ENCODE measurements at regions not wholly inside any gene's neighbourhood (a gene's known extent, or its start where the extent isn't known, plus 50 kb on each side); places are given as distances from the start of the nearest gene placed in this dataset.

- DNase-seq (ENCODE audit: low spot score) (no peak), ATAC-seq (no peak)
Measured at GRCh38 chr16:88295671-88296436, 86.9 kb upstream of the ZNF469 start.

DNA sequence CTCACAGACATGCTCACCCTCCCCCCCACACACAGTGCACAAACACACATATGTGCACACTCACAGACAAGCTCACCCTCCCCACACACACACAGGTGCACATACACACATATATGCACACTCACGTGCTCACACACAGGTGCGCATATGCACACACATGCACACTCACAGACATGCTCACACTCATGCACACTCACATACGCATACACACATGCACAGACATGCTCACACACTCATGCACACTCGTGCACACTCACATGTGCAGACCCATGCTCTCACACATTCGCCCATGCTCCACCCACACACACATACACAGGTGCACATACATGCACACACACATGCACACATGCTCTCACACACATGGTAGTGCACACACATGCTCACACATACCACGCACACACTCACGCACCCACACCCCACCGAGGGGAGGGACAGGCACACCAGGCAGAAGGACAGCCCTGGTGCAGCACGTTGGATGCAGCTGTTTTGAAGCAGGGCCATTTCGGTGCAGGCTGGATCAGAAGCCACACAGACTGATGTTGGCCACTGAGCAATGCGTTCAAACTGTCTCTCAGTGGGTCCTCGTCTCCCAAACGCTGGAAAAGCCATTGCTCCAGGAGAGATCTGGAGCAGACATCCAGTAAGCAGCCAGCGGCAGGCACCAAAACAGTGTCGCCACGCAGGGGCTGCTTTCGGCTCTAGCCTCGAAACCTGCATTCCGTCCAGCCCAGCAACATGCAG lies 86.2 kb upstream of the ZNF469 start:
- ATAC-seq (no peak), DNase-seq (ENCODE audit: low spot score) (no peak)

DNA sequence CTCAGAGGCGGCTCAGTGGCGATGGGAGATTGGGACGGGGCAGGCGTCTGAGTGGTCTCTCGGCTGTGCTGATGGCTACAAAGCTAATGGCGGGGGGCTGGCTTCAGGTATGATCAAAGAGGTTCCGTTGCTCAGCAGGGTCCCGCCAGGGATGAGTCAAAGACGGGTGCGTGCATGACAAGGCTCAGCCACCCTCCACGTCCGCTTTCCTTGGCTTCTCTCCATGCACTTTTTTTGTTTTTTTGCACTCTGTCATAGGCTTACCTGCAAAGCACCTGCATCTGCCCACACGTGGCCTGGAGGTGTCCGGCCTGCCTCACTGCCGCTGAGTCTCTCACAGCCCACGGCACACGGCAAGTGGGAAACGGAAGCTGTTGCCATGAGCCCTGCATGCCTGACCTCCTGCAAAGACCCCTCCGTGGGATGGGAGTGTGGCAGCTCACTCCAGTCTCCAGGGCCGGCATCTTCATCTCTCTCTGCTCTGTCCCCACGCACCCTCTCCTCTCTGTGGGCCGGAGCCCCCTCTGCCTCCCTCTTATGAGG lies 85.5 kb upstream of the ZNF469 start:
- DNase-seq (ENCODE audit: low spot score) (no peak), ATAC-seq (no peak)

- no peak for DNase-seq (ENCODE audit: low spot score)
- no peak for ATAC-seq
Measured at GRCh38 chr16:88298181-88298832, 84.5 kb upstream of the ZNF469 start.

DNA sequence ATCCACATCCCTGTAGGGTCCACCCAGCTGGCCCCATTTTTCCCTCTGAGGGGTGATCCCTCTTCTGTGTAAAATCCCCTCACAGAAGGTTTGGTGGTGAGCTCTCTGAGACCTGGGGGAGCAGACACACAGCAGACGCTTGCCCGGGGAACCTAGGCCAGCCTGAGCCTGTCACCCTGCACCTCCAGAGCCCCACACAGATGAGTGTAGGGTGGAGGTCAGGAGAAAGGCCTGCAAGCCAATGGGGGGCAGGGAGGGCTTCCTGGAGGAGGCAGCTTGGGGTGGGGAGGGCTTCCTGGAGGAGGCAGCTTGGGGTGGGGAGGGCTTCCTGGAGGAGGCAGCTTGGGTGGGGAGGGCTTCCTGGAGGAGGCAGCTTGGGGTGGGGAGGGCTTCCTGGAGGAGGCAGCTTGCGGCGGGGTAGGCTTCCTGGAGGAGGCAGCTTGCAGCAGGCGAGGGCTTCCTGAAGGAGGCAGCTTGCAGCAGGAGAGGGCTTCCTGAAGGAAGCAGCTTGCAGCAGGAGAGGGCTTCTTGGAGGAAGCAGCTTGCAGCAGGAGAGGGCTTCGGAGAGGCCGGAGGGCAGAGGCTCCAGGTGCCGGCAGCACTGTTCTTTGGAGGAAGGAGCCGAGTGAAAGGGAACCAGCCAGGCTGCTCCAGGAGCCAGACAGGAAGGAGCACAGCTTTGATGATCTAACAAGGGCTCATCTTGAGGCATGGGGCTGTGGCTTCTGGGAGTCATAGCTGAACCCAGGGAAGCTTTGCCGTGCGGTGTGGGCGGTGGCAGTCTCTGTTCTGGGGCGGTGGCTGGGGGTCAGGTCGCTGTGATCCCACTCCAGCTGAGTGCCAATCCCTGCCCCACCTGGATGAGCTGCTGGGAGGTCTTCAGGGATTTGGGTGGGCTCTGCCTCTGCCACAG lies 83.7 kb upstream of the ZNF469 start:
- DNase-seq (ENCODE audit: low spot score): no peak
- no peak for ATAC-seq

- no peak for DNase-seq (ENCODE audit: low spot score)
Measured at GRCh38 chr16:88299751-88300462, 82.9 kb upstream of the ZNF469 start.

DNA sequence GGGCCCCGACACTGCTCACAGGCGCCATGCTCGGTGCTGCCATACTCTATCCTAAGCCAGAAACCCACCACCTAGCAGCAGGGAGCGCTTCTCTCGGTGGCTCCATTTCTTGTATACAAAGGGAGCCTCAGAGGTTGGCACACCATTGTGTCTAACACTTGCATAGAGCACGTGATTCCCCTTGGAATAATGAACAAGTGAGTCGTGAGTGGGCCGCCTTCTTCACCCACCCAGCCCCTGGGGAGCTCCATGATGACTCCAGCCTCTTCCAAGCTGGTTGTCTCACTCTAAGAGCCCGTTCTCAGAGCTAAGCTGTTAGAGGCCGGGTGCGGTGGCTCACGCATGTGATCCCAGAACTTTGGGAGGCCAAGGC lies 82.3 kb upstream of the ZNF469 start:
- no peak for DNase-seq (ENCODE audit: low spot score)
- no peak for ATAC-seq

More at GRCh38 chr16:88299751-88300462, 82.9 kb upstream of the ZNF469 start:
- ATAC-seq: no peak

GRCh38 chr16:88301431-88301830 lies 81.3 kb upstream of the ZNF469 start:
- DNase-seq (ENCODE audit: low spot score): no peak
- no peak for ATAC-seq

DNA sequence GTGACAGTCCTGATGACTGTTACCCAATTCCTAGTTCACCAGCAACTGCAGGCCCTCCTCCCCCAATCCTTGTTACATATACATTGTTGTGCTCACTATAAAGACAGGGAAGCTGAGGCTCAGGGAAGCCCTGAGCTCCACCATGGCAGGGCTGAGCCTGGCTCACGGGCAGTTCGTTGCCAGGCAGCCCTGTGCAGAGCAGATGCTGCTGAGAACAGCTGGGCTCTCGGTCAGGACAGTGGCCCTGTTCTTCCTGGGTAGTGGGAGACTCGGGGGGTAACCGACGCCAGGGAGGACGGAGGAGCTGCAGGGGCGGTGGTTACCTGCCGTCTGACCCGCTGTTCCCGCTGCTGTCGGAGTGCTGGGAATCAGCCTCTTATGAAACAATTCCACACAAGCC lies 80.9 kb upstream of the ZNF469 start:
- no peak for DNase-seq (ENCODE audit: low spot score)

DNA sequence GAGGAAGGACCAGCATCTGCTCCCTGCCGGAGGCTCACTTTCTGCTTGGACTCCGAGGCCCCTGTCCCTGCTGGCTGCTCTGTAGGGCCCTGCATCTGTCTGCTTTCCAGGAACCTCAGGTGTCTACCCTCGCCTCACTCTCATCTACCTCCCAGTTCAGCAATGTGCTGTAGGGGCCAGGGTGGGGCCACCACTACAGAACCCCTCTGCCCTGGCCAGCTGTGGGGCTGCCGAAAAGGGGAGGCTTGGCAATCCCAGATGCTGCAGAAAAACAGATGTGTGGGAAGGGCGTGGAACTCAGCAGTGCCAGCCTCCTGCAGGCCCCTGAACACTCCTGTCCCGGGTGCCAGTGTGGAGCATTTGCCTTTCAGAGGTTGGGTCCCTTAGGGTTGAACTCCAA lies 80.1 kb upstream of the ZNF469 start:
- DNase-seq (ENCODE audit: low spot score) (no peak), ATAC-seq (no peak)

More for the DNA sequence above, 80.9 kb upstream of the ZNF469 start:
- ATAC-seq: no peak

- no peak for DNase-seq (ENCODE audit: low spot score)
Measured at GRCh38 chr16:88303405-88303804, 79.4 kb upstream of the ZNF469 start.

GRCh38 chr16:88303890-88304819 lies 78.6 kb upstream of the ZNF469 start:
- peak; percentile 33 for ATAC-seq
- DNase-seq (ENCODE audit: low spot score): no peak

More at GRCh38 chr16:88303405-88303804, 79.4 kb upstream of the ZNF469 start:
- no peak for ATAC-seq

DNA sequence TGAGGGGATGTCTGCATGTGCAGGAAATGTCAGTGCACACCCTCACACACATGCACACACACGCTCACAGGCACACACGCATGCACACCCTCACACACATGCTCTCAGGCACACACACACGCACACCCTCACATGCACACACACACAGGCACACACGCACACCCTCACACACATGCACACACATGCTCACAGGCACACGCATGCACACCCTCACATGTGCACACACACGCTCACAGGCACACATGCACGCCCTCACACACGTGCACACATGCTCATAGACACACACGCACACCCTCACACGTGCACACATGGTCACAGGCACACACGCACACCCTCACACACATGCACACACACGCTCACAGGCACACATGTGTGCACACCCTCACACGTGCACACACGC lies 77.6 kb upstream of the ZNF469 start:
- ATAC-seq (no peak), DNase-seq (ENCODE audit: low spot score) (no peak)

- DNase-seq (ENCODE audit: low spot score) (no peak), ATAC-seq (no peak)
Measured at GRCh38 chr16:88306411-88306810, 76.3 kb upstream of the ZNF469 start.

DNA sequence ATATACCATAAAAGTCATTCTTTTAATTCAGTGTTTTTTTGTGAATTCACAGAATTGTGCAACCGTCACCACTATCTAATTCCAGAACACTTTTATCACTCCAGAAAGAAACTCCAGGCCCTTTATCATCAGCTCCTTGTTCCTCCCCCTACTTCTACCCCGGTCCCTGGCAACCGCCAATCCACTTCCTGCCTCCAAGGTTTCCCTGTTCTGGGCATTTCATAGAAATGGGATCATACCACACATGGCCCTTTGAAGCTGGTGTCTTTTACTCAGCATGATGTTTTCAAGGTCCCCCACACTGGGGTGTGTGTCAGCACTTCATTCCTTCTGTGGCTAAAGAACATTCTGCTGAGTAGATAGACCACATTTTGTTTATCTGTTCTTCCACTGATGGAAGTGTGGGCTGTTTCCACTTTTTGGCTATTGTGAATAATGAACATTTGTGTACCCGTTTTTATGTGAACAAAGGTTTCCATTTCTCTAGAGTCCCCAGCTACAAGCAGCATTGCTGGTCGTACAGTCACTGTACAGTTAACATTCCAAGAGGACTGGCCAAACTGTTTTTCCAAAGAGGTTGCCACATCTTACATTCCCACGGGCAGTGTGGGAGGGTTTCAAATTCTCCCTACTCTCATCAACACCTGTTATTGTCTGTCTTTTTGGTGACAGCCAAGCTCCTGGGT lies 75.8 kb upstream of the ZNF469 start:
- ATAC-seq: peak; percentile 45
- no peak for DNase-seq (ENCODE audit: low spot score)

- DNase-seq (ENCODE audit: low spot score) (no peak), ATAC-seq (no peak)
Measured at GRCh38 chr16:88308441-88309173, 74.2 kb upstream of the ZNF469 start.

DNA sequence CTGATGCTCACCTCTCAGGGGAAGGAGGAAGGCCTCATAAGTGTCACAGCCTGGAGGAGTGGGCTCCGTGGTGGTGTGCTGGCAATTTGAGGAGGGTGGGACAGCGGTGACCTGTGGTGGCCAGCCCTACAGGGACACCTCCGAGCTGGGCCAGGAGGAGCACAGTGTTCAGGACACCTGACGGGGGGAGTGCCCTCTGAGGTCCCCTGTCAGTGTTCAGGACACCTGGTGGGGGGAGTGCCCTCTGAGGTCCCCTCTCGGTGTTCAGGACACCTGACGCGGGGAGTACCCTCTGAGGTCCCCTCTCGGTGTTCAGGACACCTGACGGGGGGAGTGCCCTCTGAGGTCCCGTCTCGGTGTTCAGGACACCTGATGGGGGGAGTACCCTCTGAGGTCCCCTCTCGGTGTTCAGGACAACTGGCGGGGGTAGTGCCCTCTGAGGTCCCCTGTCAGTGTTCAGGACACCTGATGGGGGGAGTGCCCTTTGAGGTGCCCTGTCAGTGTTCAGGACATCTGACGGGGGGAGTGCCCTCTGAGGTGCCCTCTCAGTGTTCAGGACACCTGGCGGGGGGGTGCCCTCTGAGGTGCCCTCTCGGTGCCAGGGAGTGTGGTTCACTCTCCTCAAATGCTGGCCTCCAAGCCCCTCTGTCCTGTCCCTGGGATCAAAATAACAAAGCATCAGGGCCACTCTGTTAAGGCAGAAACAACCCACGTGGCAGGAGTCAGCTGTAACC lies 73.4 kb upstream of the ZNF469 start:
- DNase-seq (ENCODE audit: low spot score): no peak
- no peak for ATAC-seq

All from left lobe of liver (tissue), 2 donors.